K562 (cell line): ENCODE measurements at regions not wholly inside any gene's neighbourhood (a gene's known extent, or its start where the extent isn't known, plus 50 kb on each side); places are given as distances from the start of the nearest gene placed in this dataset.

Experiments used
- BMI1 ChIP-seq: fragments of 150-350 bp; IDR thresholded peaks from 2 replicates; pipeline ENCODE4 v1.6.1; 2014; ENCODE audit warnings: low read length
- CREB1 ChIP-seq, 2 experiments: sonication (generic) in 1 of 2; formaldehyde crosslinking in 1 of 2; IDR thresholded peaks; 2 replicates each; pipeline versions ENCODE4 v1.6.1 to v1.8.0; 2012 to 2022; ENCODE audit warnings: inconsistent platforms in 1 of 2, mild to moderate bottlenecking in 1 of 2, missing genetic modification reagents in 1 of 2, moderate library complexity in 1 of 2
- ETV6 ChIP-seq, 3 experiments: fragments of 150-350 bp in 1 of 3; sonication (generic) in 1 of 3; formaldehyde crosslinking in 1 of 3; IDR thresholded peaks; 2 replicates each; pipeline versions ENCODE4 v1.6.1 to v1.8.0; 2014 to 2022; ENCODE audit warnings: borderline replicate concordance in 2 of 3, low read depth in 2 of 3, antibody characterized with exemption in 1 of 3, low read length in 1 of 3, mild to moderate bottlenecking in 1 of 3, missing genetic modification reagents in 1 of 3
- POLR2A ChIP-seq: fragments of 450-650 bp; conservative IDR thresholded peaks from 2 replicates; pipeline ENCODE4 v1.6.1; 2016
- ZNF551 ChIP-seq: fragments of 250-450 bp; sonication (Bioruptor Pico); IDR thresholded peaks from 2 replicates; pipeline ENCODE4 v1.5.0; 2021; ENCODE audit warnings: mild to moderate bottlenecking, moderate library complexity
- ZNF780A ChIP-seq: fragments of 250-450 bp; sonication (Bioruptor Pico); IDR thresholded peaks from 2 replicates; pipeline ENCODE4 v1.5.0; 2021; ENCODE audit warnings: mild to moderate bottlenecking
- TF ChIP-seq, protein P1 (sequence below): fragments of 450-650 bp; IDR thresholded peaks from one replicate; pipeline ENCODE4 v1.6.1; 2018; ENCODE audit warnings: mild to moderate bottlenecking, moderate library complexity; ENCODE audit not compliant: partially characterized antibody
- TF ChIP-seq, protein P2 (sequence below): sonication (generic); formaldehyde crosslinking; IDR thresholded peaks from 2 replicates; pipeline ENCODE4 v1.8.1; 2023; ENCODE audit warnings: mild to moderate bottlenecking, missing genetic modification reagents
- TF ChIP-seq, protein P3 (sequence below): sonication (generic); formaldehyde crosslinking; IDR thresholded peaks from 2 replicates; pipeline ENCODE4 v1.8.1; 2022; ENCODE audit warnings: missing genetic modification reagents

DNA sequence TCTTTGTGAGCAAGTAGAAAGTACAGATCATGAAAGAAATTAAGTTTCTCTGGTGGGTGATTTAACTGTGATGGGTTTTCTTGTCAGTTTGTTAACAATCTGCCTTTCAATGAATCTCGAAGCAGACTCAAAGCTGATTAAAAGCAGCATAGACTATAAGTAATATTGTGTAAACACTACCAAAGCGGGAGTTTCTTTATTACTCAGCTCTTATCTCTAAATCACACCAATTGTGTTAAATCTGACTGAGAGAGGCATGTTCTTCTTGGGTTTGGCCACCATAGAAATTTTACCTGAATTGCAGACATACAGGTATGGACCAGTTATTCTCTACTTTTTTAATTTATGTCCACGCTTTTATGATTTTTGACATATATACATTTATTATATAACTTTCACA, 65.2 kb downstream of the DKK1 start (continued):
- no peak for TF ChIP-seq ETV6 (IDR thresholded peaks at IDR 0.05; ENCODE audit: borderline replicate concordance in 1 of 2, low read depth in 2 of 2, low read length in 1 of 2)
- TF ChIP-seq ETV6 (CRISPR knock-in tag; IDR thresholded peaks at IDR 0.05; ENCODE audit: borderline replicate concordance) = no peak
- TF ChIP-seq CREB1 (IDR thresholded peaks at IDR 0.05) = no peak
- TF ChIP-seq CREB1 (CRISPR knock-in tag; IDR thresholded peaks at IDR 0.05) = no peak
- TF ChIP-seq ZNF780A (CRISPR knock-in tag) = no peak
- TF ChIP-seq BMI1 = no peak
- TF ChIP-seq, protein P1, sequence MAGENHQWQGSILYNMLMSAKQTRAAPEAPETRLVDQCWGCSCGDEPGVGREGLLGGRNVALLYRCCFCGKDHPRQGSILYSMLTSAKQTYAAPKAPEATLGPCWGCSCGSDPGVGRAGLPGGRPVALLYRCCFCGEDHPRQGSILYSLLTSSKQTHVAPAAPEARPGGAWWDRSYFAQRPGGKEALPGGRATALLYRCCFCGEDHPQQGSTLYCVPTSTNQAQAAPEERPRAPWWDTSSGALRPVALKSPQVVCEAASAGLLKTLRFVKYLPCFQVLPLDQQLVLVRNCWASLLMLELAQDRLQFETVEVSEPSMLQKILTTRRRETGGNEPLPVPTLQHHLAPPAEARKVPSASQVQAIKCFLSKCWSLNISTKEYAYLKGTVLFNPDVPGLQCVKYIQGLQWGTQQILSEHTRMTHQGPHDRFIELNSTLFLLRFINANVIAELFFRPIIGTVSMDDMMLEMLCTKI = no peak
- TF ChIP-seq, protein P2, sequence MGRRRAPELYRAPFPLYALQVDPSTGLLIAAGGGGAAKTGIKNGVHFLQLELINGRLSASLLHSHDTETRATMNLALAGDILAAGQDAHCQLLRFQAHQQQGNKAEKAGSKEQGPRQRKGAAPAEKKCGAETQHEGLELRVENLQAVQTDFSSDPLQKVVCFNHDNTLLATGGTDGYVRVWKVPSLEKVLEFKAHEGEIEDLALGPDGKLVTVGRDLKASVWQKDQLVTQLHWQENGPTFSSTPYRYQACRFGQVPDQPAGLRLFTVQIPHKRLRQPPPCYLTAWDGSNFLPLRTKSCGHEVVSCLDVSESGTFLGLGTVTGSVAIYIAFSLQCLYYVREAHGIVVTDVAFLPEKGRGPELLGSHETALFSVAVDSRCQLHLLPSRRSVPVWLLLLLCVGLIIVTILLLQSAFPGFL = no peak
- TF ChIP-seq POLR2A = no peak
- no peak for TF ChIP-seq ZNF551 (CRISPR knock-in tag)
- TF ChIP-seq, protein P3, sequence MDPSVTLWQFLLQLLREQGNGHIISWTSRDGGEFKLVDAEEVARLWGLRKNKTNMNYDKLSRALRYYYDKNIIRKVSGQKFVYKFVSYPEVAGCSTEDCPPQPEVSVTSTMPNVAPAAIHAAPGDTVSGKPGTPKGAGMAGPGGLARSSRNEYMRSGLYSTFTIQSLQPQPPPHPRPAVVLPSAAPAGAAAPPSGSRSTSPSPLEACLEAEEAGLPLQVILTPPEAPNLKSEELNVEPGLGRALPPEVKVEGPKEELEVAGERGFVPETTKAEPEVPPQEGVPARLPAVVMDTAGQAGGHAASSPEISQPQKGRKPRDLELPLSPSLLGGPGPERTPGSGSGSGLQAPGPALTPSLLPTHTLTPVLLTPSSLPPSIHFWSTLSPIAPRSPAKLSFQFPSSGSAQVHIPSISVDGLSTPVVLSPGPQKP (CRISPR knock-in tag) = no peak
